Lower leg skin (tissue), 3 donors: ENCODE measurements at regions not wholly inside any gene's neighbourhood (a gene's known extent, or its start where the extent isn't known, plus 50 kb on each side); places are given as distances from the start of the nearest gene placed in this dataset.
"Not testable (repeated sequence)": the region's sequence is repeated elsewhere in the genome, so short reads cannot be mapped to it uniquely, and the experiment has no call there.

Source experiments
- CTCF ChIP-seq, 3 donors: fragments of 450-650 bp; IDR thresholded peaks; one replicate each; pipeline ENCODE4 v1.5.1; 2016; ENCODE audit warnings: antibody characterized with exemption in 3 of 3, mild to moderate bottlenecking in 3 of 3, moderate library complexity in 2 of 3
- POLR2A ChIP-seq, 2 donors: fragments of 450-650 bp; IDR thresholded peaks; one replicate each; pipeline ENCODE4 v1.6.1; 2016 to 2017; ENCODE audit warnings: antibody characterized with exemption in 2 of 2, mild to moderate bottlenecking in 1 of 2, moderate library complexity in 1 of 2

- TF ChIP-seq CTCF, POLR2A (IDR thresholded peaks at IDR 0.05): not testable (repeated sequence)
These were observed 524.1 kb downstream of the PRIM2 start for GRCh38 chr6:57841551-57841950.
